ENCODE measurements at regions not wholly inside any gene's neighbourhood (a gene's known extent, or its start where the extent isn't known, plus 50 kb on each side); places are given as distances from the start of the nearest gene placed in this dataset.
"Not testable (repeated sequence)": the region's sequence is repeated elsewhere in the genome, so short reads cannot be mapped to it uniquely, and the experiment has no call there.

DNA sequence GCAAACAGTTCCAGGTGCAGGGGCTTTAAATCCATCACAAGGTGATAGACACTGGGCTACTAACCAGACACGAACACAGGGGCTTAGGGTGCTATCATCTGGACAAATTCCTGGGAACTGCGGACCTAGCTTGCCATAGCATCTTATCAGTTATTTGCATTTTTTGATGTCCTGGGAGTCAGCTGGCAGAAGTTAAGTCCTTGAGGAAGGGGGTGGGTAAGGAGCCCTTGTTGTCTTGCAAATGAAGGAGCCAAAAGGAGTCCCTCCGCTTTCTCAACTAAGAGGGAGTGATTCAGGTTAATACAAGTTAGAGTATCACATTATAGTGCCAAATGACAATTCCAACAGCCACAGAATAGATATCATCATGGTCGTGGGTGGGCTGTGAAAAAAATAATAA lies 108.9 kb downstream of the NPAP1 start:
- Histone ChIP-seq H3K9ac (no peak overlapping the region), H2AFZ (ENCODE audit: low read depth) (no peak overlapping the region), H3K4me3 (IDR thresholded peaks at IDR 0.05; ENCODE audit: insufficient read depth, low read depth, low read length) (no peak overlapping the region)

DNA sequence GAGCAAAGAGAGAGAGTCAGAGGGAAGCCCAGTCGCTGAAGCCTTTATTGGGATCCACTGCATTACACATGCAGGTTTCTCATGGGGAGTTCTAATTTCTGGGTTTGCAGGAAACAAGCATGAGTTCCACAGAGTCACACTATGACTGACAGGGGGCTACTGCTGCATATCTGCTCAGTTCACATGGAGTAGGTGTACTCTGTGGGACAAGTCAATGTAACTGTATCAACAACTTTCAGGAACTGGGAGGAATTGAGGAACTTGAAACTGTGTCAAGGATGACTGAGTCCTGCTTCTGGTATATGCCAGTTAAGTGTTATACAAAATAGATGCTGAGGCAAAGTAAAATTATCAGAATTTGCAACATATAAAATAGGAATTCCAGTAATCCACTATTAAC lies 110.8 kb downstream of the NPAP1 start:
- H3K4me1 ChIP-seq (ENCODE audit: low read depth, poor library complexity, severe bottlenecking), result no peaks in the 10 kb centered on the region
- H3K4me2 ChIP-seq, result no peak overlapping the region
- H3K9ac ChIP-seq, result no peak overlapping the region
- H3K27me3 ChIP-seq (ENCODE audit: insufficient read depth, low read depth), result no peaks in the 10 kb centered on the region
- no peaks in the 10 kb centered on the region for H3K79me2 ChIP-seq (ENCODE audit: insufficient read depth, low read depth)
- no peak overlapping the region for H3K4me3 ChIP-seq (IDR thresholded peaks at IDR 0.05; ENCODE audit: insufficient read depth, low read depth, low read length)
- H4K20me1 ChIP-seq (ENCODE audit: insufficient read depth), result no peaks in the 10 kb centered on the region
- no peak overlapping the region for H3K27ac ChIP-seq
- no peaks in the 10 kb centered on the region for H3K36me3 ChIP-seq (ENCODE audit: insufficient read depth)
- H2AFZ ChIP-seq (ENCODE audit: low read depth), result no peak overlapping the region
- TF ChIP-seq, protein P1, sequence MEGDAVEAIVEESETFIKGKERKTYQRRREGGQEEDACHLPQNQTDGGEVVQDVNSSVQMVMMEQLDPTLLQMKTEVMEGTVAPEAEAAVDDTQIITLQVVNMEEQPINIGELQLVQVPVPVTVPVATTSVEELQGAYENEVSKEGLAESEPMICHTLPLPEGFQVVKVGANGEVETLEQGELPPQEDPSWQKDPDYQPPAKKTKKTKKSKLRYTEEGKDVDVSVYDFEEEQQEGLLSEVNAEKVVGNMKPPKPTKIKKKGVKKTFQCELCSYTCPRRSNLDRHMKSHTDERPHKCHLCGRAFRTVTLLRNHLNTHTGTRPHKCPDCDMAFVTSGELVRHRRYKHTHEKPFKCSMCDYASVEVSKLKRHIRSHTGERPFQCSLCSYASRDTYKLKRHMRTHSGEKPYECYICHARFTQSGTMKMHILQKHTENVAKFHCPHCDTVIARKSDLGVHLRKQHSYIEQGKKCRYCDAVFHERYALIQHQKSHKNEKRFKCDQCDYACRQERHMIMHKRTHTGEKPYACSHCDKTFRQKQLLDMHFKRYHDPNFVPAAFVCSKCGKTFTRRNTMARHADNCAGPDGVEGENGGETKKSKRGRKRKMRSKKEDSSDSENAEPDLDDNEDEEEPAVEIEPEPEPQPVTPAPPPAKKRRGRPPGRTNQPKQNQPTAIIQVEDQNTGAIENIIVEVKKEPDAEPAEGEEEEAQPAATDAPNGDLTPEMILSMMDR (conservative IDR thresholded peaks at IDR 0.05; ENCODE audit: low read depth, low read length), result no peak

More for the DNA sequence above, 108.9 kb downstream of the NPAP1 start:
- Histone ChIP-seq H3K27me3 (ENCODE audit: insufficient read depth, low read depth) (no peaks in the 10 kb centered on the region), H3K36me3 (ENCODE audit: insufficient read depth) (no peaks in the 10 kb centered on the region), H4K20me1 (ENCODE audit: insufficient read depth) (no peaks in the 10 kb centered on the region), H3K4me2 (no peak overlapping the region), H3K27ac (no peak overlapping the region), H3K4me1 (ENCODE audit: low read depth, poor library complexity, severe bottlenecking) (no peaks in the 10 kb centered on the region), H3K79me2 (ENCODE audit: insufficient read depth, low read depth) (no peaks in the 10 kb centered on the region)
- TF ChIP-seq, protein P1 (conservative IDR thresholded peaks at IDR 0.05; ENCODE audit: low read depth, low read length), result no peak

DNA sequence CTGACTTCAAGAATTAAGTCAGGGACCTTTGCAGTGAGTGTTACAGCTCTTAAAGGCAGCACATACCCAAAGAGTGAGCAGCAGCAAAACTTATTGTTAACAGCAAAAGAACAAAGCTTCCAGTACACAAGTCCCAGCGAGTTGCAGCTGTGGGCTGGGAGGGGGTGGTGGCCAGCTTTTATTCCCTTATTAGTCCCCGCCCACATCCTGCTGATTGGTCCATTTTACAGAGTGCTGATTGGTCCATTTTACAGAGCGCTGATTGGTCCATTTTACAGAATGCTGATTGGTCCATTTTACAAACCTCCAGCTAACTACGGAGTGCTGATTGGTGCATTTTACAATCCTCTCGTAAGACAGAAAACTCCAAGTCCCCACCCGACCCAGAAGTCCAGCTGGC lies 127.0 kb downstream of the NPAP1 start:
- not testable (repeated sequence) for H3K27me3 ChIP-seq (ENCODE audit: insufficient read depth, low read depth); H3K4me3 ChIP-seq (IDR thresholded peaks at IDR 0.05; ENCODE audit: insufficient read depth, low read depth, low read length); H3K4me1 ChIP-seq (ENCODE audit: low read depth, poor library complexity, severe bottlenecking); H3K79me2 ChIP-seq (ENCODE audit: insufficient read depth, low read depth); H3K27ac ChIP-seq; H3K36me3 ChIP-seq (ENCODE audit: insufficient read depth); H3K9ac ChIP-seq; H2AFZ ChIP-seq (ENCODE audit: low read depth); H4K20me1 ChIP-seq (ENCODE audit: insufficient read depth); H3K4me2 ChIP-seq

DNA sequence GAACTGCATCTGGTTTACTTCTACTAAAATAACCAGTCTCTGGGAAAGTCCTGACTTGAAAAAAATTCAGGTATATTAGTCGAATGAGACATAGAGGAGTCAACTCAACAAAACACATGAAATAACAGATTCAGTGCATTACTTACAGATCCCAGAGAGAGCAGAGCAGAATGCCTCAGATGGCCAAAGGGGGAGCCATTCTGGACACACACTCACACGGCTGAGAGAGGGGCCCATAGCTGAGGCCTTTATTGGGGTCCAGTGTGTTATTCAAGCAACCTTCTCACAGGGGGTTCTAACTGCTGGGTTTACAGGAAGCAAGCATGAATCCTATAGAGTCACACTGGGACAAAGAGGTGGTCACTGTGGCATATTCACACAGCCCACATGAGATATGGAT lies 135.1 kb upstream of the SNRPN start:
- no peak overlapping the region for H3K4me3 ChIP-seq (IDR thresholded peaks at IDR 0.05; ENCODE audit: insufficient read depth, low read depth, low read length)

DNA sequence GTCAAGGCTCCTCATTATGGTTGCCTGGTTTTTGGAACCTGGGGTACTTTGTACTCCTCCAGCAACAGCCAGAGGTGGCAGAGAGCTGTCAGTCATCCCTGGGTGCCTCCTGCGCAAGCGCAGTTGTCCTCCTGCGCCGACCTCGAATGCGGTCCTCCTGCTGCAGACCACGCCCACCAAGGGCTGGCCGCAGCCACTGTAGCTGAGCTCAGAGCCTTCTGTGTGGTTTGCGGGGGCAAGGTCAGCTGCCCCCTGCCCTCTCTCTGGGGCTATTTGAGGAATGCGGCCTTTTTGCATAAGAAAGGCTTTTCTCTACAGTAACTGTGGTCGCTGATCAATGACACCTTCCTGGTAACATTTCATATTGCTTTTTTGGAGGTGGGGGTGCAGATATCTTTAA lies 131.3 kb upstream of the SNRPN start:
- no peaks in the 10 kb centered on the region for H3K27me3 ChIP-seq (ENCODE audit: insufficient read depth, low read depth)
- H3K4me1 ChIP-seq (ENCODE audit: low read depth, poor library complexity, severe bottlenecking), result no peaks in the 10 kb centered on the region
- H3K27ac ChIP-seq, result no peak overlapping the region
- H3K9ac ChIP-seq, result no peak overlapping the region
- TF ChIP-seq, protein P1 (conservative IDR thresholded peaks at IDR 0.05; ENCODE audit: low read depth, low read length), result no peak
- H3K79me2 ChIP-seq (ENCODE audit: insufficient read depth, low read depth), result no peaks in the 10 kb centered on the region
- H2AFZ ChIP-seq (ENCODE audit: low read depth), result no peak overlapping the region
- H3K4me3 ChIP-seq (IDR thresholded peaks at IDR 0.05; ENCODE audit: insufficient read depth, low read depth, low read length), result no peak overlapping the region
- no peaks in the 10 kb centered on the region for H3K36me3 ChIP-seq (ENCODE audit: insufficient read depth)
- H3K4me2 ChIP-seq, result no peak overlapping the region
- H4K20me1 ChIP-seq (ENCODE audit: insufficient read depth), result no peaks in the 10 kb centered on the region

More for the DNA sequence above, 135.1 kb upstream of the SNRPN start:
- Histone ChIP-seq H3K4me1 (ENCODE audit: low read depth, poor library complexity, severe bottlenecking) (no peaks in the 10 kb centered on the region), H3K27me3 (ENCODE audit: insufficient read depth, low read depth) (no peaks in the 10 kb centered on the region), H3K36me3 (ENCODE audit: insufficient read depth) (no peaks in the 10 kb centered on the region), H3K4me2 (no peak overlapping the region), H3K79me2 (ENCODE audit: insufficient read depth, low read depth) (no peaks in the 10 kb centered on the region), H3K9ac (no peak overlapping the region), H2AFZ (ENCODE audit: low read depth) (no peak overlapping the region), H4K20me1 (ENCODE audit: insufficient read depth) (no peaks in the 10 kb centered on the region), H3K27ac (no peak overlapping the region)
- TF ChIP-seq, protein P1 (conservative IDR thresholded peaks at IDR 0.05; ENCODE audit: low read depth, low read length), result no peak

Measured in KMS-11 (cell line).